ENCODE measurements at regions not wholly inside any gene's neighbourhood (a gene's known extent, or its start where the extent isn't known, plus 50 kb on each side); places are given as distances from the start of the nearest gene placed in this dataset.

DNA sequence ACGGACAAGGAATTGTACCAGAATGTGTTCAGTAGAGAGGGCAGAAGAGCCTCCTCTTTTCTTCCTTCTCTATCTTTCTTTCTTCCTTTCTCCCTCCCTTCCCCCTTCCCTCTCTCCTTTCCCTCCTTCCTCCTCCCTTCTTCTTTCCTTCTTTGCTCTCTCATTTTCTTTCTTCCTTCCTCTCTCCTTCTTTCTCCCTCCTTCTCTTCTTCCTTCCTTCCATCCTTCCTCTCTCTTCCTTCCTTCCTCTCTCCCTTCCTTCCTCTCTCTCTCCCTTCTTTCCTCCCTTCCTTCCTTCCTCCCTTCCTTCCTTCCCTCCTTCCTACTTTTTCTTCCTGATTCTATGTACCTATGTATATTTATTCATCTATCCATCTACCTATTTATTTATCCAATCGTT, 59.7 kb upstream of the SDK2 start:
- H3K4me2 ChIP-seq (ENCODE audit: low read length): no peak overlapping the region
- ChIA-PET RAD21 (ENCODE audit: low non-redundant PET in 1 of 2, low total read pairs in 2 of 2, uncharacterized antibody in 2 of 2, unreplicated experiment in 2 of 2) (no interaction called here), CTCF (no interaction called here), POLR2A (no interaction called here)
- no peak for DNase-seq (ENCODE audit: low read depth, low spot score)
- H3K4me3 ChIP-seq (replicated peaks in 1 of 2; ENCODE audit: low read depth in 1 of 2, low read length in 2 of 2): no peak overlapping the region
- no peaks in the 10 kb centered on the region for H3K36me3 ChIP-seq (ENCODE audit: control insufficient read depth in 1 of 2, insufficient read depth in 2 of 2, low read length in 2 of 2)
- no peak overlapping the region for H3K27ac ChIP-seq (ENCODE audit: low read depth, low read length)
- no peaks in the 10 kb centered on the region for H3K4me1 ChIP-seq (ENCODE audit: control insufficient read depth in 1 of 2, insufficient read depth in 2 of 2, low read length in 2 of 2)
- no peak overlapping the region for H3K9ac ChIP-seq (ENCODE audit: low read length)
- BruUV-seq (replicated peaks): no TSS peak
- no peak overlapping the region for H2AFZ ChIP-seq (ENCODE audit: low read depth, low read length, poor library complexity, severe bottlenecking)
- H3K27me3 ChIP-seq (ENCODE audit: insufficient read depth, low read length): peaks cover 28% of the 10 kb centered on the region
- no peaks in the 10 kb centered on the region for H3K9me2 ChIP-seq (ENCODE audit: insufficient read depth)
- H4K20me1 ChIP-seq (ENCODE audit: insufficient read depth): no peaks in the 10 kb centered on the region
- intact Hi-C loops (cut with micrococcal nuclease): no loop called here
- ATAC-seq: no peak
- TF ChIP-seq YY1 (IDR thresholded peaks at IDR 0.05; ENCODE audit: extremely low read depth, insufficient replicate concordance, low read depth, low read length) (no peak), ZNF274 (IDR thresholded peaks at IDR 0.05; ENCODE audit: low read depth, low read length) (no peak), JUND (IDR thresholded peaks at IDR 0.05) (no peak), EZH2phosphoT487 (IDR thresholded peaks at IDR 0.05; ENCODE audit: borderline replicate concordance) (no peak), FOSL1 (IDR thresholded peaks at IDR 0.05; ENCODE audit: low read depth) (no peak), CEBPB (IDR thresholded peaks at IDR 0.05; ENCODE audit: low read depth) (no peak), EZH2 (IDR thresholded peaks at IDR 0.05) (no peak), SRF (IDR thresholded peaks at IDR 0.05; ENCODE audit: low read depth) (no peak)
- TF ChIP-seq, protein P1, sequence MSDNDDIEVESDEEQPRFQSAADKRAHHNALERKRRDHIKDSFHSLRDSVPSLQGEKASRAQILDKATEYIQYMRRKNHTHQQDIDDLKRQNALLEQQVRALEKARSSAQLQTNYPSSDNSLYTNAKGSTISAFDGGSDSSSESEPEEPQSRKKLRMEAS (IDR thresholded peaks at IDR 0.05): no peak
- no peaks in the 10 kb centered on the region for H3K79me2 ChIP-seq (ENCODE audit: insufficient read depth, low read length)
- no peaks in the 10 kb centered on the region; a peak in 1 of 4 replicates for H3K9me3 ChIP-seq (ENCODE audit: control insufficient read depth in 1 of 2, insufficient read depth in 1 of 2, low read depth in 1 of 2, low read length in 2 of 2)

DNA sequence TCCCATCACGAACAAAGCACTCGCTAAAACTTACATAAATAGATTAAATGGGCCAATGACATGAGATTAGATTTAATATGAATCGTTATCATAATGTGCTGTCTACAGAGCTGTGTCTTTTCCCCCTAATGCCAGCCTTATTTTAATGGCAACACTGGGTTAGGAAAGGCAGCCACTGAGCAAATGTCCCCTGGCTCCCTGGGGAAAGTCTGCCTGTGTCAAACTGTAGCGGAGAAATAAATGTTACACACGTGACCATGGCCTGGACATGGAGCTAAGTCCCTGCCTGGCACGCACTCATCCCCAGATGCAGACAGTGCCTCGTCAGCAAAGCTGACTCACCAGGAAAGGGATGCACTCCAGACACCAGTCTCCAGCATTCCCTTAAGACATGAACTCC, 61.3 kb upstream of the SDK2 start:
- ChIA-PET RAD21 (ENCODE audit: low non-redundant PET in 1 of 2, low total read pairs in 2 of 2, uncharacterized antibody in 2 of 2, unreplicated experiment in 2 of 2) (no interaction called here), CTCF (no interaction called here), POLR2A (no interaction called here)
- DNase-seq (ENCODE audit: low read depth, low spot score) (no peak), ATAC-seq (no peak)
- no TSS peak for BruUV-seq (replicated peaks)
- H4K20me1 ChIP-seq (ENCODE audit: insufficient read depth): no peaks in the 10 kb centered on the region
- intact Hi-C loops (cut with micrococcal nuclease): no loop called here
- H3K4me1 ChIP-seq (ENCODE audit: control insufficient read depth in 1 of 2, insufficient read depth in 2 of 2, low read length in 2 of 2): peaks cover 0 to 5% of the 10 kb centered on the region in 2 experiments; a peak in 1 of 4 replicates
- no peaks in the 10 kb centered on the region for H3K36me3 ChIP-seq (ENCODE audit: control insufficient read depth in 1 of 2, insufficient read depth in 2 of 2, low read length in 2 of 2)
- H3K9me3 ChIP-seq (ENCODE audit: control insufficient read depth in 1 of 2, insufficient read depth in 1 of 2, low read depth in 1 of 2, low read length in 2 of 2): no peaks in the 10 kb centered on the region; a peak in 1 of 4 replicates
- H2AFZ ChIP-seq (ENCODE audit: low read depth, low read length, poor library complexity, severe bottlenecking): no peak overlapping the region
- TF ChIP-seq SP1 (IDR thresholded peaks at IDR 0.05; ENCODE audit: low read depth) (no peak), ZFX (IDR thresholded peaks at IDR 0.05) (no peak), ZNF274 (IDR thresholded peaks at IDR 0.05; ENCODE audit: low read depth, low read length) (no peak), EZH2 (IDR thresholded peaks at IDR 0.05) (no peak), FOSL1 (IDR thresholded peaks at IDR 0.05; ENCODE audit: low read depth) (no peak), EGR1 (IDR thresholded peaks at IDR 0.05; ENCODE audit: low read depth) (no peak), CEBPB (IDR thresholded peaks at IDR 0.05; ENCODE audit: low read depth) (no peak), ELF1 (IDR thresholded peaks at IDR 0.05; ENCODE audit: borderline replicate concordance, low read depth) (no peak)
- TF ChIP-seq, protein P2, sequence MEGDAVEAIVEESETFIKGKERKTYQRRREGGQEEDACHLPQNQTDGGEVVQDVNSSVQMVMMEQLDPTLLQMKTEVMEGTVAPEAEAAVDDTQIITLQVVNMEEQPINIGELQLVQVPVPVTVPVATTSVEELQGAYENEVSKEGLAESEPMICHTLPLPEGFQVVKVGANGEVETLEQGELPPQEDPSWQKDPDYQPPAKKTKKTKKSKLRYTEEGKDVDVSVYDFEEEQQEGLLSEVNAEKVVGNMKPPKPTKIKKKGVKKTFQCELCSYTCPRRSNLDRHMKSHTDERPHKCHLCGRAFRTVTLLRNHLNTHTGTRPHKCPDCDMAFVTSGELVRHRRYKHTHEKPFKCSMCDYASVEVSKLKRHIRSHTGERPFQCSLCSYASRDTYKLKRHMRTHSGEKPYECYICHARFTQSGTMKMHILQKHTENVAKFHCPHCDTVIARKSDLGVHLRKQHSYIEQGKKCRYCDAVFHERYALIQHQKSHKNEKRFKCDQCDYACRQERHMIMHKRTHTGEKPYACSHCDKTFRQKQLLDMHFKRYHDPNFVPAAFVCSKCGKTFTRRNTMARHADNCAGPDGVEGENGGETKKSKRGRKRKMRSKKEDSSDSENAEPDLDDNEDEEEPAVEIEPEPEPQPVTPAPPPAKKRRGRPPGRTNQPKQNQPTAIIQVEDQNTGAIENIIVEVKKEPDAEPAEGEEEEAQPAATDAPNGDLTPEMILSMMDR (IDR thresholded peaks at IDR 0.05 in 2 of 3, conservative IDR thresholded peaks at IDR 0.05 in 1 of 3; ENCODE audit: borderline replicate concordance in 1 of 3, insufficient read depth in 1 of 3, low read depth in 2 of 3, low read length in 2 of 3): no peak
- TF ChIP-seq, protein P3, sequence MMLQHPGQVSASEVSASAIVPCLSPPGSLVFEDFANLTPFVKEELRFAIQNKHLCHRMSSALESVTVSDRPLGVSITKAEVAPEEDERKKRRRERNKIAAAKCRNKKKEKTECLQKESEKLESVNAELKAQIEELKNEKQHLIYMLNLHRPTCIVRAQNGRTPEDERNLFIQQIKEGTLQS (IDR thresholded peaks at IDR 0.05): no peak
- TF ChIP-seq, protein P4, sequence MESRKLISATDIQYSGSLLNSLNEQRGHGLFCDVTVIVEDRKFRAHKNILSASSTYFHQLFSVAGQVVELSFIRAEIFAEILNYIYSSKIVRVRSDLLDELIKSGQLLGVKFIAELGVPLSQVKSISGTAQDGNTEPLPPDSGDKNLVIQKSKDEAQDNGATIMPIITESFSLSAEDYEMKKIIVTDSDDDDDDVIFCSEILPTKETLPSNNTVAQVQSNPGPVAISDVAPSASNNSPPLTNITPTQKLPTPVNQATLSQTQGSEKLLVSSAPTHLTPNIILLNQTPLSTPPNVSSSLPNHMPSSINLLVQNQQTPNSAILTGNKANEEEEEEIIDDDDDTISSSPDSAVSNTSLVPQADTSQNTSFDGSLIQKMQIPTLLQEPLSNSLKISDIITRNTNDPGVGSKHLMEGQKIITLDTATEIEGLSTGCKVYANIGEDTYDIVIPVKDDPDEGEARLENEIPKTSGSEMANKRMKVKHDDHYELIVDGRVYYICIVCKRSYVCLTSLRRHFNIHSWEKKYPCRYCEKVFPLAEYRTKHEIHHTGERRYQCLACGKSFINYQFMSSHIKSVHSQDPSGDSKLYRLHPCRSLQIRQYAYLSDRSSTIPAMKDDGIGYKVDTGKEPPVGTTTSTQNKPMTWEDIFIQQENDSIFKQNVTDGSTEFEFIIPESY (IDR thresholded peaks at IDR 0.05; ENCODE audit: extremely low read depth, insufficient replicate concordance, low read length): no peak
- peaks cover 28% of the 10 kb centered on the region for H3K27me3 ChIP-seq (ENCODE audit: insufficient read depth, low read length)
- H3K9me2 ChIP-seq (ENCODE audit: insufficient read depth): no peaks in the 10 kb centered on the region
- H3K27ac ChIP-seq (ENCODE audit: low read depth, low read length): no peak overlapping the region
- H3K9ac ChIP-seq (ENCODE audit: low read length): no peak overlapping the region
- H3K4me2 ChIP-seq (ENCODE audit: low read length): no peak overlapping the region
- H3K79me2 ChIP-seq (ENCODE audit: insufficient read depth, low read length): no peaks in the 10 kb centered on the region
- H3K4me3 ChIP-seq (replicated peaks in 1 of 2; ENCODE audit: low read depth in 1 of 2, low read length in 2 of 2): no peak overlapping the region

Measured in HCT116 (cell line).